RCC 7860 (cell line): ENCODE measurements at regions not wholly inside any gene's neighbourhood (a gene's known extent, or its start where the extent isn't known, plus 50 kb on each side); places are given as distances from the start of the nearest gene placed in this dataset.

Experiments
- DNase-seq: peaks from one replicate; pipeline ENCODE4 v3.0.0-alpha.2; 2015; ENCODE audit warnings: low spot score
- FAIRE-seq: peaks from 2 replicates; lab custom pipeline; 2012; peaks lifted over from hg19 to GRCh38; lab: Jason Lieb, UNC

DNA sequence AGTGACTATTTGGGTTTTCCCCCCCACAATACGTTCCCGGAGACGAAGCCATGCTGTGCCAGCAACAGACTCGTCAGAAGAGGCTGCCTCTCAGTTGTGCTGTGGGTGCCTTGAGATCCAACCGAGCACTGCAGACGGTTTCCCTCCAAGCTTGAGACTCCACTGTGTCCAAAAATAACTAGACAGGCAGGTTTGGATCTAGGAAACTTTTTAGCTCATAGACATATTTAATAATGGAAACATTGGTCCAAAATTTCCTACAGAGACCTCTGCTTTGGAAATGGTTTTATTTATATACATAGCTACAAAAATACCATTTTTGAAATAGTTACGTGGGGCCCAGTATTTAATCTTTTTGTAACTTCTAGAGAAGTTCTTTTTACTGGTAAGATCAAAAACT, 63.1 kb upstream of the SPATS2L start:
- FAIRE-seq (no peak), DNase-seq (no peak)

DNA sequence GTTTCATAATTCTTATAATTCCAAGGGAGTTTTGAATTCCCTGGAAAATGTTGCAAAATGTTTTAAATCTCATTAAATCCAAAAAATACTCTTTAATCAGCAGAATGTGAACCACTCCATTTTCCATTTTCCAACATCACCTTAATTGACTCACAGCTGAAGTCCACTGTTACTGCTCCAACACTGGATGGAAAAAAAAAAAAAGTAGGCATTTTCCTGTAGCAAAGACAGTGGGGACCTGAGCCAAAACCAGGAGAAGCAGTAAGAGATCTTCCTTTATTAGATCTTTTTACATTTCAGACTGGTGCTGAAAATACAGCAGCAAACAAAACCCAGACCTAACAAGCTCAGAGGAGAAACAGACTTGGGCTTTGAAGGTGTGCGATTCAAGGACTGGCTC, 62.4 kb upstream of the SPATS2L start:
- DNase-seq (no peak), FAIRE-seq (no peak)

GRCh38 chr2:200247494-200247893, 59.0 kb upstream of the SPATS2L start:
- no peak for DNase-seq
- no peak for FAIRE-seq

DNA sequence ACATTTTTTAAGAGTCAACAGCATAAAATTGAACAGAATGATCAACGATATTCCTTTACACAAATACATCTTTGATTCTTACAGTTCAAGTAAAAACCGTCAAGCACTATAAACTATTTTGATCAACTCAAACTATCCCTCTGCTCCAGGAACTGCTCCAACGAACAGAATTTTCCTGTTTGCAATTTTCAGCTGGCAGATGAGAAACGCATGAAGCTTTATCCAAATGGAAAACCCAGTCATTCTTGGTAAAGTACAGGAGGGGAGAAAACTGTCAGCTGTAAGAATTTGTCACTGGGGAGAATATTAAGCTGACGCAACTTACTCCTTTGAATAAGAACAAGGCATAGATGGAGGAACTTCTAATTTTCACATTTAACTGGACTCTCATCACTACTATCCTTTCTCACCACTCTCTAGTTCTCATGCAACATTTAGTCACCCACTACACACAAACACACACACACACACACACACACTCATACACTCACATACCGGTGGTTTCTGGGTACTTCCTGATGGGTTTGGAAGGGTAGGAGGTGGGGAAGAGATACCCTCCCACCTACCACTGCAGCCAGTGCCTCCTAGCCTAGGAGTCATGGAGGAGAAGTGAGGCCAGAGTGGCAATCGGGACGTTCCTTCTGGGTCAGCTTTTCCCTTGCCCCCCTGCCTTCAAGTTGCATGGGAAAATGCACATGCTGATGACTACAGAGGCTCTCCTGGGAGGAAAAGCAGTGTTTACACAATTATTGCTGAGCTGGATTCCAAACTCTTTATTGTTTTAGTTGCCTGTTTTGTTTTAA, 54.0 kb upstream of the SPATS2L start:
- FAIRE-seq (no peak), DNase-seq (no peak)

DNA sequence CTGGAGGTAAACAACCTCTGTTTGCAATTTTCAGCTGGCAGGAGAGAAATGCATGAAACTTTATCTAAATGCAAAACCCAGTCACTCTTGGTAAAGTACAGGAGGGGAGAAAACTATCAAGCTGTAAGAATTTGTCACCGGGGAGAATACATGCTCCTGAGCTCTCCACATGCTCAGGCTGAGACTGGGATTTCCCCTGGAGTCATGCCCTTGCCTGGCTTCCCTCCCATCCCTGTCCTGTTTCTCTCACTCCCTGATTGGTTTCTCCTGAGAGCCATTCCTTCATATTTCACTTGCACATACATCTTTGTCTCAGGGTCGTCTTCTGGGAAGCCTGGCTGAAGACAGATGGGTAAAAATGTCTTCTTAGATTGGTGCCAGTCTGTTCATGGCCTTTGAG, 52.9 kb upstream of the SPATS2L start:
- FAIRE-seq, result no peak
- no peak for DNase-seq

DNA sequence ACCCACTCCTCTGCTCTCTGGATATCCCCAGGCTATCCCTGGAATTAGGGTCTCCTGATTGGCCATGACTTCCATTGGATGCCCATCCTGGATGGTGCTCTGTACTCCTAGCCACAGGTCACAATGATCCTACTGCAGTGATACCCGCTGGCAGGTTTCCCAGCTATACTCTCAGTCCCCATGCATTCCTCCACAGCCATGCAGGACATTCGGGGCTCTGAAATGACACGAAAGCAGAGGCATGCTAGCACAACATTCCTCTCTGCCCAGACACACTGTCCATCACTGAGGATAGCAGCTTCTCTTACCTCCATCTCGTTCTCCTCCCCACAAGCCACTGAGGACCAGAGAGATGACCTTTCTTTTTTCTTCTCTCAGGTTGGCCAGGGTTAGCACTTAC, 51.7 kb upstream of the SPATS2L start:
- no peak for FAIRE-seq
- no peak for DNase-seq

GRCh38 chr2:200255549-200255948, 50.9 kb upstream of the SPATS2L start:
- FAIRE-seq, result no peak
- DNase-seq, result no peak
